Keratinocyte (primary cell): ENCODE measurements at regions not wholly inside any gene's neighbourhood (a gene's known extent, or its start where the extent isn't known, plus 50 kb on each side); places are given as distances from the start of the nearest gene placed in this dataset.

Source experiments
- DNase-seq: peaks from one replicate; pipeline ENCODE4 v3.0.0-alpha.2; 2011; ENCODE audit warnings: low read depth, missing footprints, low spot score
- FAIRE-seq: peaks from 2 replicates; lab custom pipeline; 2011; peaks lifted over from hg19 to GRCh38; lab: Jason Lieb, UNC
- H2AFZ ChIP-seq: 2 replicates; pipeline ENCODE4 v1.6.0; 2012; ENCODE audit warnings: low read length, control low read depth, inconsistent platforms; ENCODE audit not compliant: control insufficient read depth
- H3K27ac ChIP-seq: 2 replicates; pipeline ENCODE4 v1.5.1; 2011; ENCODE audit warnings: low read length; ENCODE audit not compliant: control insufficient read depth, insufficient read depth
- H3K27me3 ChIP-seq: 3 replicates; pipeline ENCODE4 v1.6.0; 2011; ENCODE audit warnings: low read length; ENCODE audit not compliant: control insufficient read depth, insufficient read depth; ENCODE audit errors: extremely low read depth
- H3K36me3 ChIP-seq, 2 experiments: 2 replicates in 1 of 2; 3 replicates in 1 of 2; pipeline ENCODE4 v1.5.1; 2011; ENCODE audit warnings: low read length in 2 of 2, mild to moderate bottlenecking in 1 of 2; ENCODE audit not compliant: control insufficient read depth in 2 of 2, insufficient read depth in 2 of 2; ENCODE audit errors: extremely low read depth in 1 of 2
- H3K4me1 ChIP-seq: 3 replicates; pipeline ENCODE4 v1.5.1; 2011; ENCODE audit warnings: low read length; ENCODE audit not compliant: control insufficient read depth, insufficient read depth; ENCODE audit errors: extremely low read depth
- H3K4me2 ChIP-seq: 3 replicates; pipeline ENCODE4 v1.6.0; 2011; ENCODE audit warnings: low read depth, low read length; ENCODE audit not compliant: control insufficient read depth, insufficient read depth; ENCODE audit errors: extremely low read depth
- H3K4me3 ChIP-seq, 3 experiments: fragments of 200-600 bp in 1 of 3; sonication (generic) in 1 of 3; 2 replicates in 2 of 3; 3 replicates in 1 of 3; pipeline ENCODE4 v1.5.1; 2011 to 2016; ENCODE audit warnings: low read length in 3 of 3, mild to moderate bottlenecking in 3 of 3, control low read depth in 2 of 3, inconsistent platforms in 1 of 3, low read depth in 1 of 3, mixed read lengths in 1 of 3, mixed run types in 1 of 3, moderate library complexity in 1 of 3; ENCODE audit not compliant: control insufficient read depth in 2 of 3, insufficient read depth in 2 of 3; ENCODE audit errors: extremely low read depth in 1 of 3
- H3K79me2 ChIP-seq: 2 replicates; pipeline ENCODE4 v1.6.0; 2012; ENCODE audit warnings: low read length; ENCODE audit not compliant: control insufficient read depth, insufficient read depth
- H3K9ac ChIP-seq: 3 replicates; pipeline ENCODE4 v1.6.0; 2011; ENCODE audit warnings: low read length; ENCODE audit not compliant: control insufficient read depth, insufficient read depth; ENCODE audit errors: extremely low read depth
- H3K9me1 ChIP-seq: 3 replicates; pipeline ENCODE4 v1.6.0; 2011; ENCODE audit warnings: low read length; ENCODE audit not compliant: control insufficient read depth, insufficient read depth; ENCODE audit errors: extremely low read depth
- H3K9me3 ChIP-seq: 2 replicates; pipeline ENCODE4 v1.5.1; 2012; ENCODE audit warnings: low read depth, low read length; ENCODE audit not compliant: control insufficient read depth
- H4K20me1 ChIP-seq: 3 replicates; pipeline ENCODE4 v1.6.0; 2011; ENCODE audit warnings: low read length; ENCODE audit not compliant: control insufficient read depth, insufficient read depth; ENCODE audit errors: extremely low read depth
- EZH2 ChIP-seq: IDR thresholded peaks from one replicate; pipeline ENCODE4 v1.6.1; 2012; ENCODE audit warnings: inconsistent platforms, mild to moderate bottlenecking, low read length, moderate library complexity
- dilution Hi-C: fragments of 300-500 bp; cut with MboI; formaldehyde crosslinking; loops from one replicate; pipeline ENCODE4 v1.7.0; 2020; ENCODE audit warnings: low sequenced_read_pairs; ENCODE audit not compliant: extremely low pct_ligation_motif_present
- TF ChIP-seq, protein P1 (sequence below), 3 experiments: IDR thresholded peaks in 1 of 3; conservative IDR thresholded peaks in 1 of 3; optimal IDR thresholded peaks in 1 of 3; 2 replicates in 2 of 3; 3 replicates in 1 of 3; pipeline versions ENCODE3 to v1.5.1; 2011; ENCODE audit warnings: low read length in 3 of 3, mild to moderate bottlenecking in 3 of 3, moderate library complexity in 2 of 3, control low read depth in 1 of 3, inconsistent platforms in 1 of 3; ENCODE audit not compliant: insufficient read depth in 2 of 3; ENCODE audit errors: extremely low read depth in 1 of 3

DNA sequence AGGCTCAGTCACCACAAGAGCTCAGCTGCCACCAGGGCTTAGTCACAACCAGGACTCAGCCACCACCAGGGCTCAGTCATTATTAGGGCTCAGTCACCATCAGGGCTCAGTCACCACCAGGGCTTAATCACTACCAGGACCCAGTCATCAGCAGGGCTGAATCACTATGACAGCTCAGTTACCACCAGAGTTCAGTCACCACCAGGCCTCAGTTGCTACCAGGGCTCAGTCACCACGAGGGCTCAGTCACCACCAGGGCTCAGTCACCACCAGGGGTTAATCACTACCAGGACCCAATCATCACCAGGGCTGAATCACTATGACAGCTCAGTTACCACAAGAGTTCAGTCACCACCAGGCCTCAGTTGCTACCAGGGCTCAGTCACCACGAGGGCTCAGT is 196.2 kb downstream of the NPHP4 start:
- no peak overlapping the region for H3K4me2 ChIP-seq
- no peak for TF ChIP-seq EZH2
- TF ChIP-seq, protein P1, sequence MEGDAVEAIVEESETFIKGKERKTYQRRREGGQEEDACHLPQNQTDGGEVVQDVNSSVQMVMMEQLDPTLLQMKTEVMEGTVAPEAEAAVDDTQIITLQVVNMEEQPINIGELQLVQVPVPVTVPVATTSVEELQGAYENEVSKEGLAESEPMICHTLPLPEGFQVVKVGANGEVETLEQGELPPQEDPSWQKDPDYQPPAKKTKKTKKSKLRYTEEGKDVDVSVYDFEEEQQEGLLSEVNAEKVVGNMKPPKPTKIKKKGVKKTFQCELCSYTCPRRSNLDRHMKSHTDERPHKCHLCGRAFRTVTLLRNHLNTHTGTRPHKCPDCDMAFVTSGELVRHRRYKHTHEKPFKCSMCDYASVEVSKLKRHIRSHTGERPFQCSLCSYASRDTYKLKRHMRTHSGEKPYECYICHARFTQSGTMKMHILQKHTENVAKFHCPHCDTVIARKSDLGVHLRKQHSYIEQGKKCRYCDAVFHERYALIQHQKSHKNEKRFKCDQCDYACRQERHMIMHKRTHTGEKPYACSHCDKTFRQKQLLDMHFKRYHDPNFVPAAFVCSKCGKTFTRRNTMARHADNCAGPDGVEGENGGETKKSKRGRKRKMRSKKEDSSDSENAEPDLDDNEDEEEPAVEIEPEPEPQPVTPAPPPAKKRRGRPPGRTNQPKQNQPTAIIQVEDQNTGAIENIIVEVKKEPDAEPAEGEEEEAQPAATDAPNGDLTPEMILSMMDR (optimal IDR thresholded peaks at IDR 0.05 in 1 of 3, IDR thresholded peaks at IDR 0.05 in 1 of 3, conservative IDR thresholded peaks at IDR 0.05 in 1 of 3; ENCODE audit: extremely low read depth in 1 of 3, insufficient read depth in 2 of 3, low read length in 3 of 3) = no peak
- H3K4me1 ChIP-seq = no peaks in the 10 kb centered on the region
- dilution Hi-C loops = no loop called here
- no peaks in the 10 kb centered on the region for H3K36me3 ChIP-seq
- H3K9ac ChIP-seq = no peak overlapping the region
- no peaks in the 10 kb centered on the region for H3K27me3 ChIP-seq
- no peaks in the 10 kb centered on the region for H3K9me1 ChIP-seq
- H3K79me2 ChIP-seq = no peaks in the 10 kb centered on the region
- no peak overlapping the region for H3K4me3 ChIP-seq
- no peak overlapping the region for H2AFZ ChIP-seq
- peaks cover 4% of the 10 kb centered on the region for H3K9me3 ChIP-seq
- DNase-seq (no peak), FAIRE-seq (no peak)
- H3K27ac ChIP-seq = no peak overlapping the region
- no peaks in the 10 kb centered on the region for H4K20me1 ChIP-seq

DNA sequence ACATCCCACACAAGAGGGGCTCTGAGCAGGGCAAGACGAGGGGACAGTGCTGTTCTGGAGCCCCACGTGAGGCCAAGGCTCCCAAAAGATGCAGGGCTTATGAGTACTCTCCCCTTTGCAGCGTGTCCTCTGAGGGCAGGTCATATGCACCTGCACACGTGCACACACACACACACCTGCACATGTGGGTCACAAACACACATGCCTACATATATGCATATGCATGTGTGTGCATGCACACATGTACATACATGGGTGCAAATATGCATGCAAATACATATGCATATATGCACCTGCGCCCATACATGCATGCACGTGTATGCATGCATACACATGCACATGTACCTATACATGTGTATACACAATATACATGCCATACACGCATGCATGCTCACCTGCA is 197.9 kb downstream of the NPHP4 start:
- Histone ChIP-seq H3K27ac (no peak overlapping the region), H3K36me3 (no peaks in the 10 kb centered on the region), H3K79me2 (no peaks in the 10 kb centered on the region), H3K27me3 (no peaks in the 10 kb centered on the region), H3K9ac (no peak overlapping the region), H3K4me2 (no peak overlapping the region), H3K9me1 (no peaks in the 10 kb centered on the region), H3K4me3 (no peak overlapping the region), H3K9me3 (peaks cover 4% of the 10 kb centered on the region), H3K4me1 (no peaks in the 10 kb centered on the region), H4K20me1 (no peaks in the 10 kb centered on the region), H2AFZ (no peak overlapping the region)
- TF ChIP-seq, protein P1 (optimal IDR thresholded peaks at IDR 0.05 in 1 of 3, IDR thresholded peaks at IDR 0.05 in 1 of 3, conservative IDR thresholded peaks at IDR 0.05 in 1 of 3; ENCODE audit: extremely low read depth in 1 of 3, insufficient read depth in 2 of 3, low read length in 3 of 3) = no peak
- TF ChIP-seq EZH2 = no peak
- DNase-seq (no peak), FAIRE-seq (no peak)
- dilution Hi-C loops = no loop called here
